ENCODE measurements at regions not wholly inside any gene's neighbourhood (a gene's known extent, or its start where the extent isn't known, plus 50 kb on each side); places are given as distances from the start of the nearest gene placed in this dataset.

DNA sequence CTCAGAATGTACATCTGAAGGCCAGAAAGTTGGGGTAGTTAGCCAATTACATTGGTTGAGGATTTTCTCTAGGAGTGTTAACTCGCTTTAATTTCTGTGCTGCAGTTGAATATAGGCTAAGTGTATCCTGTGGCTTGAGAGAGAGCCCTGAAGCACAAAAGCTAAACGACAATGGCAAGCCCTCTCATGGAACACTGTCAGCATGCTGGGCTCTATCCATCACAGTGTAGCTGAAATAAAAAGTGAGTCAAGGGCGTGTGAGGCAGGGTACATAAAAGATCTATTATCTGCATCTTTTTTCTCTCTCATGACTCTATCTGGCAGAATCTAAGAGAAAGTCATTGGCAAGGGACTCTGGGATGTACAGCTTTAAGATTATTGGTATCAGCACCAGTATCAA, 254.2 kb upstream of the GRIA1 start:
- TF ChIP-seq, protein P1, sequence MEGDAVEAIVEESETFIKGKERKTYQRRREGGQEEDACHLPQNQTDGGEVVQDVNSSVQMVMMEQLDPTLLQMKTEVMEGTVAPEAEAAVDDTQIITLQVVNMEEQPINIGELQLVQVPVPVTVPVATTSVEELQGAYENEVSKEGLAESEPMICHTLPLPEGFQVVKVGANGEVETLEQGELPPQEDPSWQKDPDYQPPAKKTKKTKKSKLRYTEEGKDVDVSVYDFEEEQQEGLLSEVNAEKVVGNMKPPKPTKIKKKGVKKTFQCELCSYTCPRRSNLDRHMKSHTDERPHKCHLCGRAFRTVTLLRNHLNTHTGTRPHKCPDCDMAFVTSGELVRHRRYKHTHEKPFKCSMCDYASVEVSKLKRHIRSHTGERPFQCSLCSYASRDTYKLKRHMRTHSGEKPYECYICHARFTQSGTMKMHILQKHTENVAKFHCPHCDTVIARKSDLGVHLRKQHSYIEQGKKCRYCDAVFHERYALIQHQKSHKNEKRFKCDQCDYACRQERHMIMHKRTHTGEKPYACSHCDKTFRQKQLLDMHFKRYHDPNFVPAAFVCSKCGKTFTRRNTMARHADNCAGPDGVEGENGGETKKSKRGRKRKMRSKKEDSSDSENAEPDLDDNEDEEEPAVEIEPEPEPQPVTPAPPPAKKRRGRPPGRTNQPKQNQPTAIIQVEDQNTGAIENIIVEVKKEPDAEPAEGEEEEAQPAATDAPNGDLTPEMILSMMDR (IDR thresholded peaks at IDR 0.05; ENCODE audit: insufficient read depth, low read length): no peak
- TF ChIP-seq, protein P2, sequence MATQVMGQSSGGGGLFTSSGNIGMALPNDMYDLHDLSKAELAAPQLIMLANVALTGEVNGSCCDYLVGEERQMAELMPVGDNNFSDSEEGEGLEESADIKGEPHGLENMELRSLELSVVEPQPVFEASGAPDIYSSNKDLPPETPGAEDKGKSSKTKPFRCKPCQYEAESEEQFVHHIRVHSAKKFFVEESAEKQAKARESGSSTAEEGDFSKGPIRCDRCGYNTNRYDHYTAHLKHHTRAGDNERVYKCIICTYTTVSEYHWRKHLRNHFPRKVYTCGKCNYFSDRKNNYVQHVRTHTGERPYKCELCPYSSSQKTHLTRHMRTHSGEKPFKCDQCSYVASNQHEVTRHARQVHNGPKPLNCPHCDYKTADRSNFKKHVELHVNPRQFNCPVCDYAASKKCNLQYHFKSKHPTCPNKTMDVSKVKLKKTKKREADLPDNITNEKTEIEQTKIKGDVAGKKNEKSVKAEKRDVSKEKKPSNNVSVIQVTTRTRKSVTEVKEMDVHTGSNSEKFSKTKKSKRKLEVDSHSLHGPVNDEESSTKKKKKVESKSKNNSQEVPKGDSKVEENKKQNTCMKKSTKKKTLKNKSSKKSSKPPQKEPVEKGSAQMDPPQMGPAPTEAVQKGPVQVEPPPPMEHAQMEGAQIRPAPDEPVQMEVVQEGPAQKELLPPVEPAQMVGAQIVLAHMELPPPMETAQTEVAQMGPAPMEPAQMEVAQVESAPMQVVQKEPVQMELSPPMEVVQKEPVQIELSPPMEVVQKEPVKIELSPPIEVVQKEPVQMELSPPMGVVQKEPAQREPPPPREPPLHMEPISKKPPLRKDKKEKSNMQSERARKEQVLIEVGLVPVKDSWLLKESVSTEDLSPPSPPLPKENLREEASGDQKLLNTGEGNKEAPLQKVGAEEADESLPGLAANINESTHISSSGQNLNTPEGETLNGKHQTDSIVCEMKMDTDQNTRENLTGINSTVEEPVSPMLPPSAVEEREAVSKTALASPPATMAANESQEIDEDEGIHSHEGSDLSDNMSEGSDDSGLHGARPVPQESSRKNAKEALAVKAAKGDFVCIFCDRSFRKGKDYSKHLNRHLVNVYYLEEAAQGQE (IDR thresholded peaks at IDR 0.05; ENCODE audit: insufficient replicate concordance, low read depth): no peak
- TF ChIP-seq POLR2AphosphoS5 (IDR thresholded peaks at IDR 0.05; ENCODE audit: low read depth): no peak
